ENCODE measurements at regions not wholly inside any gene's neighbourhood (a gene's known extent, or its start where the extent isn't known, plus 50 kb on each side); places are given as distances from the start of the nearest gene placed in this dataset.
"Not testable (repeated sequence)": the region's sequence is repeated elsewhere in the genome, so short reads cannot be mapped to it uniquely, and the experiment has no call there.

DNA sequence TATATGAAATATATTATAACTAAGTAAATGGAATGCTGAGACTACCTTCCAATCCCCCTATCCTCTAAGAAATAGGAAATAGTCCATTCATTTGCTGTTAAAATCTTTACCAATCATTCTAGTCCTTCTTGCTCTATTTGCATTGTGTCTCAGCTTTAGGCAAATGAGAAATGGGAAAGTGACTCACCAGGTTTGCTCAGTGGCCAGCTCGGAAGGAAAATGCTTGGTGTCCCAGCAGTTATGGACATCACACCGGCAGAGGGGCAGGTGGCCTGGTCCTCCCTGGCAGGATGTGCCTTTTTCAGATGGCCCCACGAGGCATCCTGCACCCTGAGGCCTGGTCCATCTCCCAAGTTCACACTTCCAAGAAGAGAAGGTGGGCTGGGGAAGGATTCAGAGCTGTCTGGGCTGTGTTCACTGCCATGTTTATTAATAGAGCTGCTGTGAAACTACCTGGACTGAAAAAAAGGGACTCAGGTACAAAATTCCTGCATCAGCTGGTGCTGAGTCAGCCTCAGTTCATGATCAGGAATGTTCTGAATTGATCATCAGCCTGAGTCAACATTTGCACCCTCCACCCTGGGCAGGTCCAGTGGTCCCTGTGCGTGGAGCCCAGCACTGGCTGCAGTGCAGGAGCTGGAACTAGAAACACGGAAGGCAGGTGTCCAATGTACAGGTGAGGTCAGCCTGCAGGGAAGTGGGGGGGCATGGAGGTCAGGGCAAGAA, 60.1 kb upstream of the ARL4C start:
- Histone ChIP-seq H3K27me3 (no peaks in the 10 kb centered on the region), H3K36me3 (ENCODE audit: low read depth, missing control alignments) (no peaks in the 10 kb centered on the region), H3K9me3 (no peaks in the 10 kb centered on the region), H3K4me1 (no peaks in the 10 kb centered on the region), H3K4me3 (no peak overlapping the region), H3K27ac (no peak overlapping the region)
- intact Hi-C loops (cut with DNase I; ENCODE audit: low total_unique reads) = no loop called here
- WGBS, 2 donors = 91 to 92% methylated on average over 5 of the region's 5 CpGs
- no peak for DNase-seq
- TF ChIP-seq POLR2A (IDR thresholded peaks at IDR 0.05) = no peak
- TF ChIP-seq, protein P1, sequence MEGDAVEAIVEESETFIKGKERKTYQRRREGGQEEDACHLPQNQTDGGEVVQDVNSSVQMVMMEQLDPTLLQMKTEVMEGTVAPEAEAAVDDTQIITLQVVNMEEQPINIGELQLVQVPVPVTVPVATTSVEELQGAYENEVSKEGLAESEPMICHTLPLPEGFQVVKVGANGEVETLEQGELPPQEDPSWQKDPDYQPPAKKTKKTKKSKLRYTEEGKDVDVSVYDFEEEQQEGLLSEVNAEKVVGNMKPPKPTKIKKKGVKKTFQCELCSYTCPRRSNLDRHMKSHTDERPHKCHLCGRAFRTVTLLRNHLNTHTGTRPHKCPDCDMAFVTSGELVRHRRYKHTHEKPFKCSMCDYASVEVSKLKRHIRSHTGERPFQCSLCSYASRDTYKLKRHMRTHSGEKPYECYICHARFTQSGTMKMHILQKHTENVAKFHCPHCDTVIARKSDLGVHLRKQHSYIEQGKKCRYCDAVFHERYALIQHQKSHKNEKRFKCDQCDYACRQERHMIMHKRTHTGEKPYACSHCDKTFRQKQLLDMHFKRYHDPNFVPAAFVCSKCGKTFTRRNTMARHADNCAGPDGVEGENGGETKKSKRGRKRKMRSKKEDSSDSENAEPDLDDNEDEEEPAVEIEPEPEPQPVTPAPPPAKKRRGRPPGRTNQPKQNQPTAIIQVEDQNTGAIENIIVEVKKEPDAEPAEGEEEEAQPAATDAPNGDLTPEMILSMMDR (IDR thresholded peaks at IDR 0.05) = no peak

GRCh38 chr2:234555616-234556249, 58.9 kb upstream of the ARL4C start:
- no peak for TF ChIP-seq POLR2A (IDR thresholded peaks at IDR 0.05)
- TF ChIP-seq, protein P1 (IDR thresholded peaks at IDR 0.05) = no peak
- no peak overlapping the region for H3K27ac ChIP-seq
- H3K36me3 ChIP-seq (ENCODE audit: low read depth, missing control alignments) = no peaks in the 10 kb centered on the region
- no peak overlapping the region for H3K4me3 ChIP-seq
- WGBS, 2 donors = 71 to 86% methylated on average over 9 of the region's 9 CpGs
- H3K4me1 ChIP-seq = no peaks in the 10 kb centered on the region
- no peak for DNase-seq
- no peaks in the 10 kb centered on the region for H3K9me3 ChIP-seq
- intact Hi-C loops (cut with DNase I; ENCODE audit: low total_unique reads) = no loop called here
- no peaks in the 10 kb centered on the region for H3K27me3 ChIP-seq

DNA sequence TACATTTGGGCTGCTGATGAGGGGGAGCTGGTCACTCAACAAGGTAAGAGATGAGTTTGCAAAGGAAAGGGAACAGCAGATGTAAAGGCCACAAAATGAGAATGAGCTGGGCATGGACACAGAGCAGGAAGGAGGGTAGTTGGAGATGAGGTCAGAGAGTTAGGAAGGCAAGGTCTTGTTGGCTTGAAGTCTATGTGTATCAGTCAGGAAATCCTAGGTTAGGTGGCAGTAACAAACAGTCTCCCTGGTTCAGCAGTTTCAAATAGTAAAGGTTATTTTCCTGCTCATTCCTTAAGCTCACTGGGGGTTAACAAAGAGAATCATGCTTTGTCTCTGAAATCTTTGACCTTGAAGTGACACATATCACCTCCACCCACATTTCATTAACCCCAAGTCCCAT, 58.3 kb upstream of the ARL4C start:
- no peaks in the 10 kb centered on the region for H3K36me3 ChIP-seq (ENCODE audit: low read depth, missing control alignments)
- no peaks in the 10 kb centered on the region for H3K9me3 ChIP-seq
- H3K27ac ChIP-seq = no peak overlapping the region
- TF ChIP-seq, protein P1 (IDR thresholded peaks at IDR 0.05) = no peak
- no peak for TF ChIP-seq POLR2A (IDR thresholded peaks at IDR 0.05)
- H3K27me3 ChIP-seq = no peaks in the 10 kb centered on the region
- H3K4me3 ChIP-seq = no peak overlapping the region
- no peaks in the 10 kb centered on the region for H3K4me1 ChIP-seq
- DNase-seq = no peak
- intact Hi-C loops (cut with DNase I; ENCODE audit: low total_unique reads) = no loop called here

DNA sequence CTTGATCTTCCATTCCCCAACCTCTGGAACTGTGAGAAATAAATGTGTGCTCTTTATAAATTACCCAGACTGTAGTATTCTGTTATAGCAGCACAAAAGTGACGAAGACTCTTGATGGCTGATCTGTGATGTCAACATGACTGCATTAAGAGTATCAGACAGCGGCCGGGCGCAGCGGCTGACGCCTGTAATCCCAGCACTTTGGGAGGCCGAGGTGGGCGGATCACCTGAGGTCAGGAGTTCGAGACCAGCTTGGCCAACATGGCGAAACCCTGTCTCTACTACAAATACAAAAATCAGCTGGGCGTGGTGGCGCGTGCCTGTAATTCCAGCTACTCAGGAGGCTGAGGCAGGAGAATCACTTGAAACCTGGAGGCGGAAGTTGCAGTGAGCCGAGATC, 56.3 kb upstream of the ARL4C start:
- H3K4me1 ChIP-seq; H3K36me3 ChIP-seq (ENCODE audit: low read depth, missing control alignments); H3K27ac ChIP-seq; DNase-seq; H3K4me3 ChIP-seq; H3K9me3 ChIP-seq; H3K27me3 ChIP-seq: not testable (repeated sequence)
- intact Hi-C loops (cut with DNase I; ENCODE audit: low total_unique reads) = loop anchor here (5.0 kb wide), 1 partner anchor 554 kb away; no protein-coding TSS in a partner anchor
- WGBS, 2 donors = 94 to 97% methylated on average over 9 to 15 of the region's 15 CpGs

- Histone ChIP-seq H3K4me3 (no peak overlapping the region), H3K27ac (no peak overlapping the region), H3K27me3 (no peaks in the 10 kb centered on the region), H3K4me1 (no peaks in the 10 kb centered on the region), H3K36me3 (ENCODE audit: low read depth, missing control alignments) (no peaks in the 10 kb centered on the region), H3K9me3 (no peaks in the 10 kb centered on the region)
- TF ChIP-seq POLR2A (IDR thresholded peaks at IDR 0.05) = no peak
- TF ChIP-seq, protein P1 (IDR thresholded peaks at IDR 0.05) = peak; percentile 82 to 91 (median 87)
- WGBS, 2 donors = 23% methylated on average over 18 of the region's 18 CpGs
- DNase-seq = peak; percentile 78
- intact Hi-C loops (cut with DNase I; ENCODE audit: low total_unique reads) = loop anchor here (5.0 kb wide), 1 partner anchor 557 kb away; no protein-coding TSS in a partner anchor
Observed at GRCh38 chr2:234550511-234551107, 53.7 kb upstream of the ARL4C start.
